BLaER1 (cell line): ENCODE measurements at regions not wholly inside any gene's neighbourhood (a gene's known extent, or its start where the extent isn't known, plus 50 kb on each side); places are given as distances from the start of the nearest gene placed in this dataset.

Experiments used
- H3K27ac ChIP-seq: shearing (Covaris generic); formaldehyde crosslinking; 2 replicates; pipeline ENCODE4 v1.8.1; 2022
- H3K27me3 ChIP-seq: shearing (Covaris generic); formaldehyde crosslinking; 2 replicates; pipeline ENCODE4 v1.8.1; 2022
- H3K36me3 ChIP-seq: shearing (Covaris generic); formaldehyde crosslinking; 2 replicates; pipeline ENCODE4 v1.8.1; 2022
- H3K4me1 ChIP-seq: shearing (Covaris generic); formaldehyde crosslinking; 2 replicates; pipeline ENCODE4 v1.8.1; 2022
- H3K4me2 ChIP-seq: shearing (Covaris generic); formaldehyde crosslinking; 2 replicates; pipeline ENCODE4 v1.8.1; 2022
- H3K4me3 ChIP-seq: shearing (Covaris generic); formaldehyde crosslinking; 2 replicates; pipeline ENCODE4 v1.8.1; 2022
- H3K9ac ChIP-seq: shearing (Covaris generic); formaldehyde crosslinking; 2 replicates; pipeline ENCODE4 v1.8.1; 2022
- H3K9me3 ChIP-seq: shearing (Covaris generic); formaldehyde crosslinking; 2 replicates; pipeline ENCODE4 v1.8.1; 2022
- H4K20me1 ChIP-seq: shearing (Covaris generic); formaldehyde crosslinking; 2 replicates; pipeline ENCODE4 v1.8.1; 2022
- Cebpa-rat ChIP-seq: shearing (Covaris generic); IDR thresholded peaks from 2 replicates; pipeline ENCODE4 v1.8.1; 2022

DNA sequence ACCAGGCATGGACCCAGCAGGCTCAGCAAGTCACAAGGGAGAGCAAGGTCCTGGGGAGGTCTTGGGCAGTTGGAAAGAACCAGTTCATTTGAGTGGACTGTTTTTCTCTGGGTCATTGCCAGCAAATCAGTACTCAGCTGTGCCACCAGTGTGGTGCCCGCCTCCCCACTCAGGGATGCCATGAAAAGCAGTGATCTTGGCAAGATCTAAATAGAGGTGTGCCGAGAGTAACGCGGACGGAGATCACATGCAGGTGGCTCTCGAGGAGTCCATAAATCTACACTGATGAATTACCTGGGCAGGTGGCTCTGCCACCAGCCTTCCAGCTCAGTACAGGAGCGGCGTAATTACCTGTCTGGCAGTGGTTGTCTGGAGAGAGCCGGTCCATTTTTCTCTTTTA is 642.2 kb downstream of the PTPRU start:
- peaks cover 19% of the 10 kb centered on the region for H3K4me1 ChIP-seq
- H3K36me3 ChIP-seq = no peaks in the 10 kb centered on the region
- H3K27me3 ChIP-seq = no peaks in the 10 kb centered on the region
- no peak overlapping the region for H3K4me2 ChIP-seq
- no peaks in the 10 kb centered on the region for H4K20me1 ChIP-seq
- TF ChIP-seq Cebpa-rat = no peak
- H3K9me3 ChIP-seq = no peaks in the 10 kb centered on the region
- no peak overlapping the region for H3K4me3 ChIP-seq
- H3K27ac ChIP-seq = no peak overlapping the region
- H3K9ac ChIP-seq = no peak overlapping the region

- H3K4me2 ChIP-seq = no peak overlapping the region
- H4K20me1 ChIP-seq = no peaks in the 10 kb centered on the region
- no peak overlapping the region for H3K27ac ChIP-seq
- no peaks in the 10 kb centered on the region for H3K36me3 ChIP-seq
- no peaks in the 10 kb centered on the region for H3K9me3 ChIP-seq
- no peak overlapping the region for H3K4me3 ChIP-seq
- no peaks in the 10 kb centered on the region for H3K27me3 ChIP-seq
- peaks cover 19% of the 10 kb centered on the region for H3K4me1 ChIP-seq
- no peak for TF ChIP-seq Cebpa-rat
- no peak overlapping the region for H3K9ac ChIP-seq
Measured at GRCh38 chr1:29876902-29877301, 640.6 kb downstream of the PTPRU start.

DNA sequence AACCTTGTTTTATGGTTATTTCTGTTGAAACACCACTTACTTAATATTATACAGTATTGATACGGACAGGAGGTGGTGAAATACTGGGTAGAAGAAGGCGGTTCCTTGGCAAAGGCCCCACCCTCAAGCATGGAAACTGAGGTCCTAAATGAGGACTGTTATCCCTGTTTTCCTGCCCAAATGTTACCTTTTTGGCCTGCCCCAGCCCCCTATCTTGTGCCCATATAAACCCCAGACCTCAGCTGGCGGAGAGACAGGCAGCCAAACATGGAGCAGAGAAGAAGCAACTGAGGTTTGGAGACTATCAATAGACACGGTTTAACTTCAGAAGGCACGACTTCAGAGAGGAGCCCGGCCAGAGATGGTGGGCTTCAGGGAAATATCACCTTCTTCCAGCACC is 640.1 kb downstream of the PTPRU start:
- Histone ChIP-seq H3K9me3 (no peaks in the 10 kb centered on the region), H3K36me3 (no peaks in the 10 kb centered on the region), H3K27me3 (no peaks in the 10 kb centered on the region), H3K4me2 (no peak overlapping the region), H3K4me3 (no peak overlapping the region), H3K27ac (no peak overlapping the region), H3K4me1 (peaks cover 19% of the 10 kb centered on the region), H4K20me1 (no peaks in the 10 kb centered on the region), H3K9ac (no peak overlapping the region)
- no peak for TF ChIP-seq Cebpa-rat

- Histone ChIP-seq H3K36me3 (no peaks in the 10 kb centered on the region), H4K20me1 (no peaks in the 10 kb centered on the region), H3K9ac (no peak overlapping the region), H3K27ac (no peak overlapping the region), H3K9me3 (no peaks in the 10 kb centered on the region; the same call in 1 of the 2 replicates), H3K27me3 (no peaks in the 10 kb centered on the region), H3K4me3 (no peak overlapping the region), H3K4me2 (peak overlapping the region; percentile 50), H3K4me1 (peaks cover 19% of the 10 kb centered on the region)
- TF ChIP-seq Cebpa-rat = no peak
Measured at GRCh38 chr1:29875557-29876028, 639.3 kb downstream of the PTPRU start.

DNA sequence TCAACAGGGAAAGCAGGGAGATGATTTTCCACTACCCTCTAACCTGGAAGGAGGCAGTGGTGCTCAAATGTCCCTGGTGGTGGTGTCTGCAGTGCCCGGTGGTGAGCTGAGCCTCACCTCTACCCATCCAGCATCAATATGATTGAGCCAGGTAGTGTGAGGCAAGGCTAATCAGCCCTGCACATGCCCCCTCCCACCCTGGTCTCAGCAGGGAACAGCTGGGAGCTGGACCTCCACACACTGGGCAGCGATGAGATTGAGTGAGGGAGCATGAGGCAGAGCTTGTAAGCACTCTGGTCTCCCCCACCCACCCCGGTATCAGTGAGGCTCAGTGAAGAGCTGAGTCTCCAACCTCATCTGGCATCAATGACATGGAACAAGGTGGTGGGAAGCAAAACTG is 634.3 kb downstream of the PTPRU start:
- peaks cover 15% of the 10 kb centered on the region for H3K4me1 ChIP-seq
- H3K27me3 ChIP-seq = no peaks in the 10 kb centered on the region
- TF ChIP-seq Cebpa-rat = no peak
- no peaks in the 10 kb centered on the region; the same call in 1 of the 2 replicates for H3K9me3 ChIP-seq
- no peak overlapping the region for H3K27ac ChIP-seq
- H4K20me1 ChIP-seq = no peaks in the 10 kb centered on the region
- H3K4me3 ChIP-seq = no peak overlapping the region
- H3K4me2 ChIP-seq = no peak overlapping the region
- H3K36me3 ChIP-seq = no peaks in the 10 kb centered on the region
- no peak overlapping the region for H3K9ac ChIP-seq

- Histone ChIP-seq H3K9me3 (no peaks in the 10 kb centered on the region; the same call in 1 of the 2 replicates), H3K9ac (no peak overlapping the region), H3K36me3 (no peaks in the 10 kb centered on the region), H3K4me2 (no peak overlapping the region), H3K27ac (no peak overlapping the region), H4K20me1 (no peaks in the 10 kb centered on the region), H3K4me3 (no peak overlapping the region), H3K4me1 (peaks cover 7% of the 10 kb centered on the region), H3K27me3 (no peaks in the 10 kb centered on the region)
- TF ChIP-seq Cebpa-rat = no peak
Measured at GRCh38 chr1:29869802-29870201, 633.5 kb downstream of the PTPRU start.

DNA sequence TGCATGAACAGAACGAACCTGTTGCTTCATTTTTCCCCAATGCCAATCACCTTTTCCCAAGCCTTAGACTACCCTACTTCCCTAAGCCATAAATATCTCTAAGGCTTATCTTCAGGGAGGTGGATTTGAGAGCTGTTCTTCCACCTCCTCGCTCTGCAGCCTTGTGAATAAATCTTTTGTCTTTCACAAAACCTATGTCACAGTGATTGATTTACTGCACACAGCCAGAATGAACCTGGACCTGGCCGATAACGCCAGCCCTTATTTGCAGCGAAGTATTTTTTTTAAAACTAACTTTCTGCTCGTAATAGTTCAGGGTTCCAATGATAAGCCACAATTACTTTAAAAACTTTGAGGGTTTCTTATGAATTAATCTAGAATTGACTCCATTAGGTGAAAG is 632.6 kb downstream of the PTPRU start:
- H3K9me3 ChIP-seq = no peaks in the 10 kb centered on the region; the same call in 1 of the 2 replicates
- no peak for TF ChIP-seq Cebpa-rat

DNA sequence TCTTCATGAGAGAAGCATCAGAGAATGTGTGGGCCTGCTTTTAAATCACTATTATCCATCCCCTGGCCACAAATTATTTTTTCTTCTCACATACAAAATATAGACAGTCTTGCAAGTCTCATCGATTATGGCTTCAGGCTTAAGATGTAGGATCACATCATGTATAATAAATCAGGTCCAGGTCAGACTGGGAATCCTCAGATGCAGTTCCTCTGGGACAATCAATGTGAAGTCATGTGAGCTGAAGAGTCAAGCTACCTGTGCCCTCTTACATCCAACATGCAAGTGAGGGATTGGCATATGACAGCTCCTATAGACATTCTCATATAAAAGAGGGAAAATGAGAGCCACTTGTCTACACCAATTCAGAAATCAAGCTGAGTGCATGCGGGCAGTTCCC is 631.8 kb downstream of the PTPRU start:
- Histone ChIP-seq H3K4me3 (no peak overlapping the region), H3K9me3 (no peaks in the 10 kb centered on the region; the same call in 1 of the 2 replicates), H3K27me3 (no peaks in the 10 kb centered on the region), H3K4me1 (no peaks in the 10 kb centered on the region), H3K27ac (no peak overlapping the region), H3K9ac (no peak overlapping the region), H4K20me1 (no peaks in the 10 kb centered on the region), H3K36me3 (no peaks in the 10 kb centered on the region), H3K4me2 (no peak overlapping the region)
- no peak for TF ChIP-seq Cebpa-rat

More for the DNA sequence above, 632.6 kb downstream of the PTPRU start:
- H3K27me3 ChIP-seq = no peaks in the 10 kb centered on the region
- H3K4me2 ChIP-seq = no peak overlapping the region
- H3K4me3 ChIP-seq = no peak overlapping the region
- H3K36me3 ChIP-seq = no peaks in the 10 kb centered on the region
- no peak overlapping the region for H3K9ac ChIP-seq
- no peaks in the 10 kb centered on the region for H4K20me1 ChIP-seq
- H3K27ac ChIP-seq = no peak overlapping the region
- no peaks in the 10 kb centered on the region for H3K4me1 ChIP-seq

DNA sequence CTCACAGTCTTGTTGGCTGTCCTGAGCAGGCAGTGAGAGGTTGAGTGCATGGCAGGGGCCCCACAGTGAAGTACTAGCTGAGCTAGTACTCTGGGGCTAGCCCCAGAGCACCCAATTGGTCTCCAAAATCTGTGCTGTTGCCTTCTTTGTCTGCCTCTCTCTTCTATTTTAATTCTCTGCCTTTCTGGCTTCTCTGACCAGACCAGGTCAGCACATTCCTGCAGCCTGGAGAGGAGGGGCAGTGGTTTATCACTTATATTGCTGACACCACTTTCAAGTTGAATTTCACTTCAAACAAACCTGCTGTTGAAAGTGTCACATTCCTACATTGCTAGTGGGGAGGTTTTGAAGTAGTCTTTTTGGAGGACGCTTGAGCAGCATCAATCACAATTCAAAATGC is 628.7 kb downstream of the PTPRU start:
- Histone ChIP-seq H3K4me2 (no peak overlapping the region), H3K9me3 (peaks cover 25% of the 10 kb centered on the region), H3K36me3 (no peaks in the 10 kb centered on the region), H3K4me1 (no peaks in the 10 kb centered on the region), H3K9ac (no peak overlapping the region), H3K4me3 (no peak overlapping the region), H3K27ac (no peak overlapping the region), H3K27me3 (no peaks in the 10 kb centered on the region), H4K20me1 (no peaks in the 10 kb centered on the region)
- no peak for TF ChIP-seq Cebpa-rat

- H3K36me3 ChIP-seq = no peaks in the 10 kb centered on the region
- H3K27ac ChIP-seq = no peak overlapping the region
- no peak overlapping the region for H3K9ac ChIP-seq
- no peak for TF ChIP-seq Cebpa-rat
- no peaks in the 10 kb centered on the region for H3K27me3 ChIP-seq
- no peak overlapping the region for H3K4me2 ChIP-seq
- H4K20me1 ChIP-seq = no peaks in the 10 kb centered on the region
- H3K9me3 ChIP-seq = peaks cover 30% of the 10 kb centered on the region
- H3K4me1 ChIP-seq = no peaks in the 10 kb centered on the region
- no peak overlapping the region for H3K4me3 ChIP-seq
Measured at GRCh38 chr1:29864431-29865022, 628.2 kb downstream of the PTPRU start.

GRCh38 chr1:29861922-29862321 is 625.6 kb downstream of the PTPRU start:
- Histone ChIP-seq H3K4me1 (no peaks in the 10 kb centered on the region), H3K4me3 (no peak overlapping the region), H3K4me2 (no peak overlapping the region), H4K20me1 (no peaks in the 10 kb centered on the region), H3K27ac (no peak overlapping the region), H3K27me3 (no peaks in the 10 kb centered on the region), H3K9ac (no peak overlapping the region), H3K36me3 (no peaks in the 10 kb centered on the region), H3K9me3 (peaks cover 32% of the 10 kb centered on the region)
- TF ChIP-seq Cebpa-rat = no peak
